Stimulated activated CD4-positive, alpha-beta T cell treated with anti-CD3 and anti-CD28 coated beads, TNF-alpha, amount 100 ng/mL, for 4 hours (primary cell): ENCODE measurements at regions not wholly inside any gene's neighbourhood (a gene's known extent, or its start where the extent isn't known, plus 50 kb on each side); places are given as distances from the start of the nearest gene placed in this dataset.

Source experiments
- DNase-seq, 3 experiments: peaks; one replicate each; pipeline ENCODE4 v3.0.0-alpha.2; 2020; ENCODE audit warnings: low read depth in 3 of 3

GRCh38 chr13:99436686-99437416, 64.4 kb upstream of the TM9SF2 start:
- peak; percentile 86 to 95 (median 89) for DNase-seq

- DNase-seq = no peak
These were observed 62.2 kb upstream of the TM9SF2 start for GRCh38 chr13:99439048-99439447.

- DNase-seq = no peak
These were observed 61.2 kb upstream of the TM9SF2 start for GRCh38 chr13:99439850-99440604.

- DNase-seq = peak in 1 of 3 experiments; percentile 37
These were observed 58.9 kb upstream of the TM9SF2 start for GRCh38 chr13:99442273-99442895.

GRCh38 chr13:99446242-99446641, 55.0 kb upstream of the TM9SF2 start:
- no peak for DNase-seq

GRCh38 chr13:99448546-99448945, 52.7 kb upstream of the TM9SF2 start:
- no peak for DNase-seq

GRCh38 chr13:99450416-99450815, 50.9 kb upstream of the TM9SF2 start:
- no peak for DNase-seq
